Right lobe of liver (tissue), 6 donors: ENCODE measurements at regions not wholly inside any gene's neighbourhood (a gene's known extent, or its start where the extent isn't known, plus 50 kb on each side); places are given as distances from the start of the nearest gene placed in this dataset.

Experiments used
- ATAC-seq, 4 donors: fragments of 200-7000 bp; cut with Tn5 transposase; one replicate each; pipeline ENCODE4 v1.9.1; 2020; ENCODE audit warnings: mild to moderate bottlenecking in 4 of 4, moderate library complexity in 4 of 4
- DNase-seq, 3 donors: peaks; one replicate each; pipeline ENCODE4 v3.0.0-alpha.2; 2020
- H3K27ac ChIP-seq, 3 donors: fragments of 200-600 bp; one replicate each; pipeline ENCODE4 v1.8.0; 2022
- H3K27me3 ChIP-seq, 2 donors: fragments of 200-600 bp; one replicate each; pipeline ENCODE4 v1.8.0; 2022
- H3K36me3 ChIP-seq, 4 donors: fragments of 200-600 bp; sonication (generic) in 1 of 4; one replicate each; pipeline versions ENCODE4 v1.5.1 to v1.8.0; 2017 to 2022; ENCODE audit warnings: control low read depth in 1 of 4
- H3K4me1 ChIP-seq, 4 donors: fragments of 200-600 bp; sonication (generic) in 1 of 4; one replicate each; pipeline versions ENCODE4 v1.5.1 to v1.8.0; 2017 to 2022; ENCODE audit warnings: control low read depth in 1 of 4
- H3K4me3 ChIP-seq, 3 donors: fragments of 200-600 bp; one replicate each; pipeline ENCODE4 v1.8.0; 2022
- H3K9me3 ChIP-seq, 4 donors: fragments of 200-600 bp; sonication (generic) in 1 of 4; one replicate each; pipeline versions ENCODE4 v1.5.1 to v1.8.0; 2017 to 2022; ENCODE audit warnings: control low read depth in 1 of 4
- POLR2A ChIP-seq: fragments of 450-650 bp; IDR thresholded peaks from one replicate; pipeline ENCODE4 v1.6.1; 2017; ENCODE audit warnings: antibody characterized with exemption, mild to moderate bottlenecking
- WGBS: methylation state at CpG from one replicate; pipeline ENCODE4 v1.1.6; 2018; ENCODE audit warnings: low coverage, low lambda C conversion rate; ENCODE audit not compliant: insufficient coverage; ENCODE audit errors: missing lambda C conversion rate; 5-methylcytosine and 5-hydroxymethylcytosine counted together
- intact Hi-C, 2 donors: fragments of 100-400 bp; cut with DNase I; formaldehyde crosslinking; loops; one replicate each; pipeline versions ENCODE4 v1.11.2 to v1.14.1; 2022
- TF ChIP-seq, protein P1 (sequence below), 4 donors: fragments of 200-600 bp in 3 of 4; fragments of 450-650 bp in 1 of 4; IDR thresholded peaks; one replicate each; pipeline versions ENCODE4 v1.5.1 to v1.8.0; 2016 to 2022; ENCODE audit warnings: antibody characterized with exemption in 4 of 4, mild to moderate bottlenecking in 2 of 4
- donor health status: DM: no; HTN: yes; CAD: no.
- donor health status: DM: no; HTN: no; CAD: no.
- donor health status: DM: no; HTN: no; CAD: no.
- donor health status: DM: no; HTN: yes; CAD: no.
- donor health status: DM: no; HTN: yes; CAD: no.

DNA sequence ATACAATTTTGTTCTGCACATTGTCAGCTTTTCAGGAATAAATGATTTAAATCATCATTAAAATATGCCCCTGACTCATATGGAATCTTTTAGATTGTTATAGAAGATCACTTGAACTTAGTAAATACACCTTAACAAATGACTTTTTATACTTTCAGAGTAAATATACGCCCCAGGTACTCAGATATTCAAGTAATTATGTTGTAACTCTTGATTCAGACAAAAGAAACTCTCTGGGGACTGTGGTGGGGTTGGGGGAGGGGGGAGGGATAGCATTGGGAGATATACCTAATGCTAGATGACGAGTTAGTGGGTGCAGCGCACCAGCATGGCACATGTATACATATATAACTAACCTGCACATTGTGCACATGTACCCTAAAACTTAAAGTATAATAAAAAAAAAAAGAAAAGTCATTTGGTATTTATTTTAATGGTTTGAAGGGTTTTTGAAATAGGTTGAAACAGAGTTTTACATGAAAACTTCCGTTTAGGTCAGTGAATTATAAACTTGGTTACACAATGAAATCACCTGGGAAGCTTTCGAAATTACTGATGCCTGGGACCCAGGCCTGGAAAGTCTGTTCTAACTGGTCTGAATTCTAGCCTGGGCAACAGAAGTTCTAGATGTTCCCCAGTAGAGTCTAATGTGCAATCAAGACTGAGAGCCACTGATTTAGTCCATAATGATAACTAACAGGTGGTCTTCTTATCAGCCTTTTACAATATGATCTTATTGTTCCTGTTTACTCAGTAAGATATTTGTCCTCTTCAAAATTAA is 320.5 kb upstream of the NR5A2 start:
- ATAC-seq (peak; percentile 59 to 94 (median 69)), DNase-seq (peak in 1 of 3 donors; percentile 48)
- no peak overlapping the region for H3K27ac ChIP-seq
- H3K4me3 ChIP-seq = no peak overlapping the region
- no peaks in the 10 kb centered on the region for H3K4me1 ChIP-seq
- no peaks in the 10 kb centered on the region for H3K36me3 ChIP-seq
- WGBS = 57% methylated on average over 5 of the region's 5 CpGs
- H3K27me3 ChIP-seq = no peaks in the 10 kb centered on the region
- no peaks in the 10 kb centered on the region for H3K9me3 ChIP-seq
- intact Hi-C loops = no loop called here
- TF ChIP-seq, protein P1, sequence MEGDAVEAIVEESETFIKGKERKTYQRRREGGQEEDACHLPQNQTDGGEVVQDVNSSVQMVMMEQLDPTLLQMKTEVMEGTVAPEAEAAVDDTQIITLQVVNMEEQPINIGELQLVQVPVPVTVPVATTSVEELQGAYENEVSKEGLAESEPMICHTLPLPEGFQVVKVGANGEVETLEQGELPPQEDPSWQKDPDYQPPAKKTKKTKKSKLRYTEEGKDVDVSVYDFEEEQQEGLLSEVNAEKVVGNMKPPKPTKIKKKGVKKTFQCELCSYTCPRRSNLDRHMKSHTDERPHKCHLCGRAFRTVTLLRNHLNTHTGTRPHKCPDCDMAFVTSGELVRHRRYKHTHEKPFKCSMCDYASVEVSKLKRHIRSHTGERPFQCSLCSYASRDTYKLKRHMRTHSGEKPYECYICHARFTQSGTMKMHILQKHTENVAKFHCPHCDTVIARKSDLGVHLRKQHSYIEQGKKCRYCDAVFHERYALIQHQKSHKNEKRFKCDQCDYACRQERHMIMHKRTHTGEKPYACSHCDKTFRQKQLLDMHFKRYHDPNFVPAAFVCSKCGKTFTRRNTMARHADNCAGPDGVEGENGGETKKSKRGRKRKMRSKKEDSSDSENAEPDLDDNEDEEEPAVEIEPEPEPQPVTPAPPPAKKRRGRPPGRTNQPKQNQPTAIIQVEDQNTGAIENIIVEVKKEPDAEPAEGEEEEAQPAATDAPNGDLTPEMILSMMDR (IDR thresholded peaks at IDR 0.05) = no peak
- TF ChIP-seq POLR2A = no peak

DNA sequence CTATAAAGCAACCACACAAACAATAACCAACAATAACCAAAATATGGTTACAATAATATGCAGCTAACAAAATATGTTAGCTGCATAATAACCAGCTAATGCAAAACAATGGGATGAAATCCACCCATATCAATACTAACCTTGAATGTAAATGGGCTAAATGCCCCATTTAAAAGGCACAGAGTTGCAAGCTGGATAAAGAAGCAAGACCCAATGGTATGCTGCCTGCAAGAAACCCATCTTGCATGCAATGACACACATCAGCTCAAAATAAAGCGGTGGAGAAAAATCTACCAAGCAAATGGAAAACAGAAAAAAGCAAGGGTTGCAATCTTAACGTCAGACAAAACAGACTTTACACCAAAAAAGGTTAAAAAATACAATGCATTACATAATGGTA is 316.5 kb upstream of the NR5A2 start:
- Histone ChIP-seq H3K4me1 (no peaks in the 10 kb centered on the region), H3K9me3 (no peaks in the 10 kb centered on the region), H3K36me3 (no peaks in the 10 kb centered on the region), H3K27me3 (no peaks in the 10 kb centered on the region), H3K27ac (no peak overlapping the region), H3K4me3 (no peak overlapping the region)
- intact Hi-C loops = no loop called here
- ATAC-seq (no peak), DNase-seq (no peak)
- WGBS = 82% methylated on average over 2 of the region's 2 CpGs
- TF ChIP-seq, protein P1 (IDR thresholded peaks at IDR 0.05) = no peak
- TF ChIP-seq POLR2A = no peak

GRCh38 chr1:199716729-199717128 is 310.8 kb upstream of the NR5A2 start:
- no peaks in the 10 kb centered on the region for H3K27me3 ChIP-seq
- H3K4me1 ChIP-seq = no peaks in the 10 kb centered on the region
- no peak for ATAC-seq
- no peaks in the 10 kb centered on the region for H3K36me3 ChIP-seq
- TF ChIP-seq, protein P1 (IDR thresholded peaks at IDR 0.05) = no peak
- no peak for TF ChIP-seq POLR2A
- intact Hi-C loops = no loop called here
- H3K9me3 ChIP-seq = no peaks in the 10 kb centered on the region
- H3K4me3 ChIP-seq = no peak overlapping the region
- H3K27ac ChIP-seq = no peak overlapping the region
- DNase-seq = no peak
- WGBS = 73% methylated on average over 1 of the region's 1 CpG

DNA sequence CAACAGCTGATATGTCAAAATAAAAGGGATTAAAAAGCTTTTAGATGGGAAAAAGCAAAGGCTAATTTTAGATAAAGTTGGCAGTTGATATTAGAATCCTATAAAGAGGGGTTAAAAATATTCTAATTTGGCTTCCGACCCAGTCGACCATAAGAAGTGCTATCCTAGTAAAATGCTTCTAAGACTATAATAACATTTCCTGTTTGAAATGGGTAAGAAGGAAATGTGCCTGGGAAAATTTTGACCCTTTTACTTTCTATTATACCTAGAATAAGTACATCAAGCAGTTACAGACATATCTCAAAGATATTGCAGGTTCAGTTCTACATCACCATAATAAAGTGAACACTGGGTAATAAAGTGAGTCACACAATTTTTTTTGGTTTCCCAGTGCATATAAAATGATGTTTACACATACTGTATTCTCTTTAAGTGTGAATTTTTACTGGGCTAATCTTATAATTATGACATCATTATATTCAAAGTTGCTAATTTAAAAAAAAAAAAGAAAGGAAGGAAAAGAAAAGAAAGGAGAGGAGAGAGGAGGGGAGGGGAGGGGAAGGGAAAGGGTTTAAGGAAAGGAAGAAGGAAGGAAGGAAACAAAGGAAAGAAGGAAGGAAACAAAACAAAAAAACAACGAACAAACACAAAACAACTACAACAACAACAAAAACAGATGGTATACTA is 308.2 kb upstream of the NR5A2 start:
- no peak overlapping the region for H3K27ac ChIP-seq
- no peaks in the 10 kb centered on the region for H3K36me3 ChIP-seq
- H3K9me3 ChIP-seq = no peaks in the 10 kb centered on the region
- no peak overlapping the region for H3K4me3 ChIP-seq
- H3K4me1 ChIP-seq = no peaks in the 10 kb centered on the region
- H3K27me3 ChIP-seq = no peaks in the 10 kb centered on the region
- intact Hi-C loops = no loop called here
- WGBS = 69% methylated on average over 3 of the region's 3 CpGs
- no peak for DNase-seq
- no peak for ATAC-seq
- no peak for TF ChIP-seq POLR2A
- TF ChIP-seq, protein P1 (IDR thresholded peaks at IDR 0.05) = no peak
